ENCODE measurements at regions not wholly inside any gene's neighbourhood (a gene's known extent, or its start where the extent isn't known, plus 50 kb on each side); places are given as distances from the start of the nearest gene placed in this dataset.

- intact Hi-C loops (cut with micrococcal nuclease) = loop anchor here in 1 of 2 donors (5.0 to 10.0 kb wide), 3 partner anchors 71 to 874 kb away; partner anchors contain the start of gene CTNNAL1
- H3K9me3 ChIP-seq (ENCODE audit: control insufficient read depth in 2 of 3, low read length in 3 of 3) = no peaks in the 10 kb centered on the region
- ChIA-PET POLR2A (no interaction called here), CTCF (no interaction called here)
- no peak overlapping the region for H3K4me3 ChIP-seq (ENCODE audit: low read length)
- Mint-ChIP-seq H3K4me3 (peak overlapping the region in 1 of 10 donors; percentile 50), H3K27me3 (no peaks in the 10 kb centered on the region), H3K27ac (peak overlapping the region in 1 of 9 donors; percentile 84), H3K4me1 (peaks cover 7 to 84% (median 32%) of the 10 kb centered on the region in 7 donors), H3K9me3 (no peaks in the 10 kb centered on the region), H3K36me3 (peaks cover 0 to 6% (median 0%) of the 10 kb centered on the region in 5 donors)
- H3K27ac ChIP-seq (ENCODE audit: low read depth, low read length) = no peak overlapping the region
- DNase-seq (no peak), ATAC-seq (no peak)
- no peaks in the 10 kb centered on the region for H3K36me3 ChIP-seq (ENCODE audit: control insufficient read depth in 2 of 3, insufficient read depth in 3 of 3, low read length in 3 of 3)
- no peaks in the 10 kb centered on the region for H3K27me3 ChIP-seq (ENCODE audit: control insufficient read depth in 2 of 2, insufficient read depth in 2 of 2, low read length in 2 of 2)
- H3K4me1 ChIP-seq (ENCODE audit: control insufficient read depth in 2 of 2, insufficient read depth in 2 of 2, low read length in 2 of 2) = no peaks in the 10 kb centered on the region
Observed at GRCh38 chr9:109888695-109889094, 108.7 kb downstream of the PALM2AKAP2 start.

GRCh38 chr9:109889456-109889855, 109.5 kb downstream of the PALM2AKAP2 start:
- peak overlapping the region in 1 of 10 donors; percentile 55 for H3K4me3 Mint-ChIP-seq
- ChIA-PET CTCF (no interaction called here), POLR2A (no interaction called here)
- intact Hi-C loops (cut with micrococcal nuclease) = loop anchor here in 1 of 2 donors (5.0 to 10.0 kb wide), 3 partner anchors 72 to 875 kb away; partner anchors contain the start of gene CTNNAL1
- Histone ChIP-seq H3K4me3 (ENCODE audit: low read length) (no peak overlapping the region), H3K27me3 (ENCODE audit: control insufficient read depth in 2 of 2, insufficient read depth in 2 of 2, low read length in 2 of 2) (no peaks in the 10 kb centered on the region), H3K4me1 (ENCODE audit: control insufficient read depth in 2 of 2, insufficient read depth in 2 of 2, low read length in 2 of 2) (no peaks in the 10 kb centered on the region), H3K36me3 (ENCODE audit: control insufficient read depth in 2 of 3, insufficient read depth in 3 of 3, low read length in 3 of 3) (no peaks in the 10 kb centered on the region), H3K9me3 (ENCODE audit: control insufficient read depth in 2 of 3, low read length in 3 of 3) (no peaks in the 10 kb centered on the region), H3K27ac (ENCODE audit: low read depth, low read length) (no peak overlapping the region)
- H3K27me3 Mint-ChIP-seq = no peaks in the 10 kb centered on the region
- ATAC-seq (no peak), DNase-seq (peak in 2 of 9 donors; percentile 22 to 25)
- no peaks in the 10 kb centered on the region for H3K9me3 Mint-ChIP-seq
- peaks cover 0 to 3% (median 0%) of the 10 kb centered on the region in 5 donors for H3K36me3 Mint-ChIP-seq
- peak overlapping the region in 2 of 9 donors; percentile 52 to 84 for H3K27ac Mint-ChIP-seq
- H3K4me1 Mint-ChIP-seq = peaks cover 7 to 84% (median 32%) of the 10 kb centered on the region in 7 donors

DNA sequence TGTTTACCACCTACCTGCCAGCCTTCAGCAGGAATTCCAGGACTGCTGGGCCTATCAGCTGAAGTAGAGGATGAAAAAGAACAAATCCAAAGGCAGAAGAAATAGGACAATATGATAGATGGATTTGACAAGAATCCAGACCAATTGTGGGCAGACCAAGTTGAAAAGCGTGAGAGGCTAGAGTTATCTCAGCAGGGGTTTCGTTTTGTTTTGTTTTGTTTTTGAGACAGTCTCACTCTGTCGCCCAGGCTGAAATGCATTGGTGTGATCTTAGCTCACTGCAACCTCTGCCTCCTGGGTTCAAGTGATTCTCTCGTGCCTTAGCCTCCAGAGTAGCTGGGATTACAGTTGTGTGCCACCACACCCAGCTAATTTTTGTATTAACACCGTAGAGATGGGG, 113.2 kb downstream of the PALM2AKAP2 start:
- DNase-seq (no peak), ATAC-seq (no peak)
- ChIA-PET POLR2A (no interaction called here), CTCF (no interaction called here)
- intact Hi-C loops (cut with micrococcal nuclease) = loop anchor here in 1 of 2 donors (10.0 kb wide), 1 partner anchor 778 kb away; the partner anchor contains the start of gene TMEM245
- peak overlapping the region in 1 of 9 donors; percentile 60 for H3K27ac Mint-ChIP-seq
- no peaks in the 10 kb centered on the region for H3K9me3 Mint-ChIP-seq
- H3K4me1 Mint-ChIP-seq = peaks cover 0 to 68% (median 14%) of the 10 kb centered on the region in 7 donors
- no peak overlapping the region for H3K27ac ChIP-seq (ENCODE audit: low read depth, low read length)
- no peaks in the 10 kb centered on the region for H3K9me3 ChIP-seq (ENCODE audit: control insufficient read depth in 2 of 3, low read length in 3 of 3)
- no peaks in the 10 kb centered on the region for H3K4me1 ChIP-seq (ENCODE audit: control insufficient read depth in 2 of 2, insufficient read depth in 2 of 2, low read length in 2 of 2)
- H3K4me3 Mint-ChIP-seq = peak overlapping the region in 1 of 10 donors; percentile 52
- no peaks in the 10 kb centered on the region for H3K27me3 Mint-ChIP-seq
- H3K36me3 Mint-ChIP-seq = peaks cover 0 to 3% (median 0%) of the 10 kb centered on the region in 5 donors
- H3K36me3 ChIP-seq (ENCODE audit: control insufficient read depth in 2 of 3, insufficient read depth in 3 of 3, low read length in 3 of 3) = no peaks in the 10 kb centered on the region
- no peak overlapping the region for H3K4me3 ChIP-seq (ENCODE audit: low read length)
- H3K27me3 ChIP-seq (ENCODE audit: control insufficient read depth in 2 of 2, insufficient read depth in 2 of 2, low read length in 2 of 2) = no peaks in the 10 kb centered on the region

DNA sequence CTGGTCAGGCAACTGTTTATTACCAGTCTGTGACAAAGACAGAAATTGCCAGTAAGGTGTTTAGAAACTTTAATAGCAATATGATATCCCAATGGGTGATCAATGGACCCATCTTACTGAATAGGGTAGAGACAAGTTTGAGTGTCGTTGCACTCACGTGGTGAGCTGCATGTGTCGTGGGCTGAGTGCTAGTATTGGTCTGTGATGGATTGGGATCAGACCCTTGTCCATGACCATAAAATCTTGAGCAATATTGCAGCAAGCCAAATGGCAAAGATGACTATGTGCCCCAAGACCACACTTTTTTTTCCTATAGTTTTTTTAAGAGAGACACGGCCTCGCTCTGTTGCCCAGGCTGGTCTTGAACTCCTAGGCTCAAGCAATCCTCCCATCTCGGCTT, 114.5 kb downstream of the PALM2AKAP2 start:
- H3K27ac Mint-ChIP-seq = peak overlapping the region in 1 of 9 donors; percentile 89
- H3K27me3 Mint-ChIP-seq = no peaks in the 10 kb centered on the region
- intact Hi-C loops (cut with micrococcal nuclease) = loop anchor here in 1 of 2 donors (10.0 kb wide), 1 partner anchor 780 kb away; the partner anchor contains the start of gene TMEM245
- Histone ChIP-seq H3K27me3 (ENCODE audit: control insufficient read depth in 2 of 2, insufficient read depth in 2 of 2, low read length in 2 of 2) (no peaks in the 10 kb centered on the region), H3K4me1 (ENCODE audit: control insufficient read depth in 2 of 2, insufficient read depth in 2 of 2, low read length in 2 of 2) (no peaks in the 10 kb centered on the region), H3K36me3 (ENCODE audit: control insufficient read depth in 2 of 3, insufficient read depth in 3 of 3, low read length in 3 of 3) (no peaks in the 10 kb centered on the region), H3K4me3 (ENCODE audit: low read length) (no peak overlapping the region), H3K9me3 (ENCODE audit: control insufficient read depth in 2 of 3, low read length in 3 of 3) (no peaks in the 10 kb centered on the region), H3K27ac (ENCODE audit: low read depth, low read length) (no peak overlapping the region)
- ATAC-seq (no peak), DNase-seq (no peak)
- ChIA-PET POLR2A (no interaction called here), CTCF (interaction anchor here (0.6 kb wide), 1 partner anchor 287 kb away, joined by 5 read pairs; no protein-coding TSS in a partner anchor)
- peaks cover 0 to 60% (median 6%) of the 10 kb centered on the region in 7 donors for H3K4me1 Mint-ChIP-seq
- H3K36me3 Mint-ChIP-seq = peaks cover 0 to 4% (median 0%) of the 10 kb centered on the region in 5 donors
- peak overlapping the region in 1 of 10 donors; percentile 58 for H3K4me3 Mint-ChIP-seq
- no peaks in the 10 kb centered on the region for H3K9me3 Mint-ChIP-seq

GRCh38 chr9:109894921-109895758, 115.1 kb downstream of the PALM2AKAP2 start:
- H3K9me3 ChIP-seq (ENCODE audit: control insufficient read depth in 2 of 3, low read length in 3 of 3) = no peaks in the 10 kb centered on the region
- CTCF ChIA-PET = interaction anchor here (0.6 kb wide), 1 partner anchor 286 kb away, joined by 5 read pairs; no protein-coding TSS in a partner anchor
- H3K4me3 Mint-ChIP-seq = peak overlapping the region in 1 of 10 donors; percentile 58

DNA sequence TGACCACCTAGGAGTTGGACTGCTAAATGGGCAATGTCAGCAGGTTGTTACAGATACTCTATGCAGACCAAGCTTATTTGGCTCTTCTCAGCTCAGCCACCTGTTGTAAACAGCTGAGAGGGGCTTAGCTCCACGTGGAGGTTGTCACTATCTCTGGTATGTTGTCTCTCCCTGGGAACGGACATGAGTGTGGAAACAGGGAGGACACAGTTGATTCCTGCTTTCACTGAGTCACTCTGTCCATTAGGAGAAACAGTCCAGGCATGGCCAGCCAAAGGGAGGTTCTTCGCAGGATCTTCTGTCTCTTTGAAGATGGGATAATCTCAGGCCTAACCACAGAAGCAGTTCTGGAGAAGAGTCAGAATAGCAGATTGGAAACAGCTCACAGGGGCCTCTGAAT, 121.2 kb downstream of the PALM2AKAP2 start:
- H3K4me3 Mint-ChIP-seq = no peak overlapping the region
- CTCF ChIA-PET = interaction anchor here (9.4 kb wide), 1 partner anchor 158 kb away, joined by 111 read pairs; no protein-coding TSS in a partner anchor
- POLR2A ChIA-PET = no interaction called here

More at GRCh38 chr9:109894921-109895758, 115.1 kb downstream of the PALM2AKAP2 start:
- DNase-seq = peak in 1 of 9 donors; percentile 58
- Histone ChIP-seq H3K27me3 (ENCODE audit: control insufficient read depth in 2 of 2, insufficient read depth in 2 of 2, low read length in 2 of 2) (no peaks in the 10 kb centered on the region), H3K4me1 (ENCODE audit: control insufficient read depth in 2 of 2, insufficient read depth in 2 of 2, low read length in 2 of 2) (no peaks in the 10 kb centered on the region), H3K27ac (ENCODE audit: low read depth, low read length) (no peak overlapping the region), H3K36me3 (ENCODE audit: control insufficient read depth in 2 of 3, insufficient read depth in 3 of 3, low read length in 3 of 3) (no peaks in the 10 kb centered on the region), H3K4me3 (ENCODE audit: low read length) (no peak overlapping the region)
- POLR2A ChIA-PET = no interaction called here
- ATAC-seq = no peak
- Mint-ChIP-seq H3K27ac (peak overlapping the region in 1 of 9 donors; percentile 89), H3K4me1 (peaks cover 0 to 59% (median 3%) of the 10 kb centered on the region in 7 donors), H3K9me3 (no peaks in the 10 kb centered on the region), H3K36me3 (peaks cover 0 to 6% (median 0%) of the 10 kb centered on the region in 5 donors), H3K27me3 (no peaks in the 10 kb centered on the region)
- intact Hi-C loops (cut with micrococcal nuclease) = loop anchor here in 1 of 2 donors (1.0 to 10.0 kb wide), 2 partner anchors 9 to 780 kb away; partner anchors contain the start of gene TMEM245

More for the DNA sequence above, 121.2 kb downstream of the PALM2AKAP2 start:
- no peak for ATAC-seq
- no peak overlapping the region for H3K27ac Mint-ChIP-seq
- H3K4me1 ChIP-seq (ENCODE audit: control insufficient read depth in 2 of 2, insufficient read depth in 2 of 2, low read length in 2 of 2) = no peaks in the 10 kb centered on the region
- intact Hi-C loops (cut with micrococcal nuclease) = loop anchor here (5.0 kb wide), 2 partner anchors 71 to 329 kb away; no protein-coding TSS in a partner anchor
- peaks cover 0 to 1% (median 0%) of the 10 kb centered on the region in 11 donors for H3K9me3 Mint-ChIP-seq
- H3K9me3 ChIP-seq (ENCODE audit: control insufficient read depth in 2 of 3, low read length in 3 of 3) = no peaks in the 10 kb centered on the region
- H3K4me1 Mint-ChIP-seq = peaks cover 0 to 25% (median 0%) of the 10 kb centered on the region in 7 donors
- no peak overlapping the region for H3K27ac ChIP-seq (ENCODE audit: low read depth, low read length)
- no peak overlapping the region for H3K4me3 ChIP-seq (ENCODE audit: low read length)
- peaks cover 0 to 6% (median 0%) of the 10 kb centered on the region in 5 donors for H3K36me3 Mint-ChIP-seq
- H3K27me3 Mint-ChIP-seq = no peaks in the 10 kb centered on the region
- H3K27me3 ChIP-seq (ENCODE audit: control insufficient read depth in 2 of 2, insufficient read depth in 2 of 2, low read length in 2 of 2) = no peaks in the 10 kb centered on the region
- no peaks in the 10 kb centered on the region for H3K36me3 ChIP-seq (ENCODE audit: control insufficient read depth in 2 of 3, insufficient read depth in 3 of 3, low read length in 3 of 3)
- no peak for DNase-seq

All from naive thymus-derived CD4-positive, alpha-beta T cell (primary cell).